ENCODE measurements at regions not wholly inside any gene's neighbourhood (a gene's known extent, or its start where the extent isn't known, plus 50 kb on each side); places are given as distances from the start of the nearest gene placed in this dataset.
A peak's percentile ranks its signal among the peaks of the same experiment; 100 is the strongest.

DNA sequence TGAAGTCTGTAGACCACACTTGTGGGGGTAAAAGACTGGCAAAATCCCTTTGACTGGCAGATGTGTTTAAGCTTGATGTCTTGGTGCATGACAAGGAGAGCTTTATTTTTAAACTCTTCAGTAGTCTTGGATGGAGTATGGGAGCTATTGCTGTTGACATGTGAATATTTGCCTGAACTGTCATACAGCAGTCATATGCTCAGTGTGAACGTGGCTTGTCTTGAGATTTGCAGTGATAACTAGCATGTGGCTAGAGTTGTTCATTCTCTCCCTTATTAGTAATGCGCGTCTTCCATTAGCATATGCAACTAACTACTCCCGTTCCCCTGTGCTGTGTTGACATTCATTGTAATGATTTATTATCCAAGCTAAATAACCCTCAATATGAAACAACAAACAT, 523.6 kb upstream of the WWC1 start:
- Histone ChIP-seq H3K18ac (ENCODE audit: low read length) (no peak overlapping the region), H3K4me1 (ENCODE audit: control insufficient read depth in 1 of 2, insufficient read depth in 2 of 2, low read length in 2 of 2) (peaks cover 0 to 5% of the 10 kb centered on the region in 2 experiments), H2AK5ac (ENCODE audit: low read length) (no peak overlapping the region), H4K91ac (ENCODE audit: low read depth, low read length) (no peak overlapping the region), H4K8ac (ENCODE audit: low read depth, low read length) (no peak overlapping the region), H2BK5ac (ENCODE audit: low read depth, low read length, poor library complexity) (no peak overlapping the region), H4K12ac (ENCODE audit: low read depth, low read length) (no peak overlapping the region), H3K9me3 (ENCODE audit: insufficient read depth, low read depth, low read length) (no peaks in the 10 kb centered on the region), H2BK12ac (ENCODE audit: low read length) (no peak overlapping the region), H3K27me3 (ENCODE audit: insufficient read depth, low read length) (no peaks in the 10 kb centered on the region), H3K4ac (ENCODE audit: low read depth, low read length) (no peak overlapping the region), H3K9ac (ENCODE audit: low read length) (no peak overlapping the region), H3K23ac (ENCODE audit: low read length) (no peak overlapping the region), H3K27ac (ENCODE audit: low read depth, low read length) (no peak overlapping the region), H2BK120ac (ENCODE audit: insufficient read depth, low read length, poor library complexity) (no peak overlapping the region), H3K79me2 (ENCODE audit: control insufficient read depth, insufficient read depth, low read length, poor library complexity) (no peaks in the 10 kb centered on the region), H3K14ac (ENCODE audit: low read length) (no peak overlapping the region), H3K79me1 (ENCODE audit: low read length) (no peaks in the 10 kb centered on the region), H3K4me2 (ENCODE audit: low read length) (no peak overlapping the region), H2AFZ (ENCODE audit: insufficient read depth, low read length, poor library complexity) (no peak overlapping the region), H3K36me3 (ENCODE audit: control insufficient read depth in 1 of 2, insufficient read depth in 2 of 2, low read length in 2 of 2) (no peaks in the 10 kb centered on the region), H3K4me3 (ENCODE audit: low read depth, low read length) (no peak overlapping the region)
- peak in 1 of 2 donors; percentile 20 for DNase-seq
- no CpG with 5 or more reads among the region's 4 CpGs for WGBS (ENCODE audit: extremely low coverage, insufficient coverage, insufficient read length)

DNA sequence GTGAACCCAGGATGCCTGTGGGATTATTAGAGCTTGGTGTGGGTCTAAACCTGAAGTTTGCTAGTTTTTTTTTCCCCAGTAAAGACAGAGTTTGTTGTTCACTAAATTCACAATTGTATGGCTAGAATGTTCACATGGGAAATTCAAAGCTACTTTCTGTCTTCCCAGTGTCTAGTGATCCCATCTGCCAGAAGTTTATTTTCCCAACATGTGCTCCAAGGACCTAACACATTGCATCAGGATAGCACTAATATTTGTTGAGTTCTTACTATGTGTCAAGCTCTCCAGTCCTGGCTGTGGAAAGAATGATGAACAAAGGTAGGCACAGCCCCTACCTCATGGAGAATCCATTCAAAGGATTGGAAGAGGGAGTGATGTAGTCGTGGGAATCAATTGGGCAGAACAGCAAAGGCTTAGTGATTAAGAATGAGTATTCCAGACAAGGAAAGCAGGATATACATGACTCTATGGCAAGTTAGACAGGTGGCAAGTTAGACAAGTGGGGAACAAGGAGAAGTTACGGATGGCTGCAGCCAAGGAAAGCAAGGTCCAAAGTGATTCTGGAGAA, 521.5 kb upstream of the WWC1 start:
- Histone ChIP-seq H3K4me3 (ENCODE audit: low read depth, low read length) (no peak overlapping the region), H2AK5ac (ENCODE audit: low read length) (no peak overlapping the region), H2BK5ac (ENCODE audit: low read depth, low read length, poor library complexity) (no peak overlapping the region), H3K27me3 (ENCODE audit: insufficient read depth, low read length) (no peaks in the 10 kb centered on the region), H3K4me1 (ENCODE audit: control insufficient read depth in 1 of 2, insufficient read depth in 2 of 2, low read length in 2 of 2) (no peaks in the 10 kb centered on the region), H4K12ac (ENCODE audit: low read depth, low read length) (no peak overlapping the region), H3K14ac (ENCODE audit: low read length) (no peak overlapping the region), H3K27ac (ENCODE audit: low read depth, low read length) (no peak overlapping the region), H4K8ac (ENCODE audit: low read depth, low read length) (no peak overlapping the region), H4K91ac (ENCODE audit: low read depth, low read length) (no peak overlapping the region), H3K4ac (ENCODE audit: low read depth, low read length) (no peak overlapping the region), H3K36me3 (ENCODE audit: control insufficient read depth in 1 of 2, insufficient read depth in 2 of 2, low read length in 2 of 2) (no peaks in the 10 kb centered on the region), H3K4me2 (ENCODE audit: low read length) (no peak overlapping the region), H3K79me1 (ENCODE audit: low read length) (no peaks in the 10 kb centered on the region), H2AFZ (ENCODE audit: insufficient read depth, low read length, poor library complexity) (no peak overlapping the region), H3K9ac (ENCODE audit: low read length) (no peak overlapping the region), H3K9me3 (ENCODE audit: insufficient read depth, low read depth, low read length) (no peaks in the 10 kb centered on the region), H2BK12ac (ENCODE audit: low read length) (no peak overlapping the region), H3K79me2 (ENCODE audit: control insufficient read depth, insufficient read depth, low read length, poor library complexity) (no peaks in the 10 kb centered on the region), H3K23ac (ENCODE audit: low read length) (no peak overlapping the region), H3K18ac (ENCODE audit: low read length) (no peak overlapping the region), H2BK120ac (ENCODE audit: insufficient read depth, low read length, poor library complexity) (no peak overlapping the region)
- no CpG with 5 or more reads among the region's 2 CpGs for WGBS (ENCODE audit: extremely low coverage, insufficient coverage, insufficient read length)
- no peak for DNase-seq

DNA sequence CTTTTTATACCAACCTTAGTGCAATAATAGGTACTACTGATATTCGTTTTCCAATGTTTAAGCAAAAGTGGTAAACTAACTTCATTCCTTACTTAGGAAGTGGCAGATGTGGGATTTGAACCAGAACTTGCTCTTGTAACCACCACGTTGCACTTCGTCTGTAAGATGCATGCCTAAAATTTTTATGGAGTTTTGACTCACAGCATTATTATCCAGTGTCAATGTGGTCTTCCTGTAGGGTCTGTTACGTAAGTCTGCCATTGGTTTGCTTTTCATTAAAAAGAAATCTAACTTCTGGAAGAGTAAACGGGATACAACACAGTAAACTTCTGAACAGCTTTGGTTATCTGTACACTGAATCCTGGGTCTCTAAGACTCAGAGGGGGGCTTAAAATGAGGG, 521.0 kb upstream of the WWC1 start:
- WGBS (ENCODE audit: extremely low coverage, insufficient coverage, insufficient read length) = no CpG with 5 or more reads among the region's 5 CpGs
- H4K91ac ChIP-seq (ENCODE audit: low read depth, low read length) = no peak overlapping the region
- H3K9me3 ChIP-seq (ENCODE audit: insufficient read depth, low read depth, low read length) = no peaks in the 10 kb centered on the region
- no peak overlapping the region for H2BK12ac ChIP-seq (ENCODE audit: low read length)
- no peak overlapping the region for H3K23ac ChIP-seq (ENCODE audit: low read length)
- H2AFZ ChIP-seq (ENCODE audit: insufficient read depth, low read length, poor library complexity) = no peak overlapping the region
- H3K18ac ChIP-seq (ENCODE audit: low read length) = no peak overlapping the region
- no peaks in the 10 kb centered on the region for H3K27me3 ChIP-seq (ENCODE audit: insufficient read depth, low read length)
- H2BK120ac ChIP-seq (ENCODE audit: insufficient read depth, low read length, poor library complexity) = no peak overlapping the region
- H3K4me1 ChIP-seq (ENCODE audit: control insufficient read depth in 1 of 2, insufficient read depth in 2 of 2, low read length in 2 of 2) = no peaks in the 10 kb centered on the region
- no peak overlapping the region for H3K4me3 ChIP-seq (ENCODE audit: low read depth, low read length)
- H3K9ac ChIP-seq (ENCODE audit: low read length) = no peak overlapping the region
- no peak overlapping the region for H3K27ac ChIP-seq (ENCODE audit: low read depth, low read length)
- DNase-seq = peak; percentile 7 to 62
- H3K79me2 ChIP-seq (ENCODE audit: control insufficient read depth, insufficient read depth, low read length, poor library complexity) = no peaks in the 10 kb centered on the region
- H4K8ac ChIP-seq (ENCODE audit: low read depth, low read length) = no peak overlapping the region
- no peak overlapping the region for H4K12ac ChIP-seq (ENCODE audit: low read depth, low read length)
- H3K14ac ChIP-seq (ENCODE audit: low read length) = no peak overlapping the region
- H2AK5ac ChIP-seq (ENCODE audit: low read length) = no peak overlapping the region
- H3K4ac ChIP-seq (ENCODE audit: low read depth, low read length) = no peak overlapping the region
- no peaks in the 10 kb centered on the region for H3K36me3 ChIP-seq (ENCODE audit: control insufficient read depth in 1 of 2, insufficient read depth in 2 of 2, low read length in 2 of 2)
- H2BK5ac ChIP-seq (ENCODE audit: low read depth, low read length, poor library complexity) = no peak overlapping the region
- no peaks in the 10 kb centered on the region for H3K79me1 ChIP-seq (ENCODE audit: low read length)
- H3K4me2 ChIP-seq (ENCODE audit: low read length) = no peak overlapping the region

DNA sequence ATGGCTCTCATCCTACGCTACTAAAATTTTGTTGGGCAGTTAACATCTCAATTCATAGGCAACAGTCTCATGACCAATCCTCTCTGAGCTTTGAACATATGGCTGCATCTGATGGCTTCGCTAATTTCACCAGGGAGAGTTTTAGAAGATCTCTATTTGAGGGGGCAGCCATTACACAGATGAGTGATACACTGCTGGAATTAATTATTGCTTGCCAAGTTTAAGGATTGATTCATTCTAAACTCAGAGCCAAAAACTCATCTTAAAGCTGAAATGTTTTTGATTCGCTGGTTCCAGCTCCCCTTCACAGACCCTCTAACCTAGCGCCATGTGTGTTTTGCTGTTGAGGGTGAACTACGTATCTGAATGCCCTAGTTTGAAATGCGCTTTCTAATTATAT, 519.9 kb upstream of the WWC1 start:
- Histone ChIP-seq H4K8ac (ENCODE audit: low read depth, low read length) (no peak overlapping the region), H3K36me3 (ENCODE audit: control insufficient read depth in 1 of 2, insufficient read depth in 2 of 2, low read length in 2 of 2) (no peaks in the 10 kb centered on the region), H2BK12ac (ENCODE audit: low read length) (no peak overlapping the region), H3K27ac (ENCODE audit: low read depth, low read length) (no peak overlapping the region), H4K91ac (ENCODE audit: low read depth, low read length) (no peak overlapping the region), H3K4me2 (ENCODE audit: low read length) (no peak overlapping the region), H4K12ac (ENCODE audit: low read depth, low read length) (no peak overlapping the region), H3K79me2 (ENCODE audit: control insufficient read depth, insufficient read depth, low read length, poor library complexity) (no peaks in the 10 kb centered on the region), H3K27me3 (ENCODE audit: insufficient read depth, low read length) (no peaks in the 10 kb centered on the region), H2AK5ac (ENCODE audit: low read length) (no peak overlapping the region), H2BK5ac (ENCODE audit: low read depth, low read length, poor library complexity) (no peak overlapping the region), H3K18ac (ENCODE audit: low read length) (no peak overlapping the region), H3K4me3 (ENCODE audit: low read depth, low read length) (no peak overlapping the region), H3K14ac (ENCODE audit: low read length) (no peak overlapping the region), H3K4me1 (ENCODE audit: control insufficient read depth in 1 of 2, insufficient read depth in 2 of 2, low read length in 2 of 2) (no peaks in the 10 kb centered on the region), H2AFZ (ENCODE audit: insufficient read depth, low read length, poor library complexity) (no peak overlapping the region), H3K23ac (ENCODE audit: low read length) (no peak overlapping the region), H3K9ac (ENCODE audit: low read length) (no peak overlapping the region), H3K4ac (ENCODE audit: low read depth, low read length) (no peak overlapping the region), H3K79me1 (ENCODE audit: low read length) (no peaks in the 10 kb centered on the region), H2BK120ac (ENCODE audit: insufficient read depth, low read length, poor library complexity) (no peak overlapping the region), H3K9me3 (ENCODE audit: insufficient read depth, low read depth, low read length) (no peaks in the 10 kb centered on the region)
- no CpG with 5 or more reads among the region's 6 CpGs for WGBS (ENCODE audit: extremely low coverage, insufficient coverage, insufficient read length)
- DNase-seq = no peak

Measured in trophoblast cell (in vitro differentiated cells and primary cell).